SK-N-SH (cell line): ENCODE measurements at regions not wholly inside any gene's neighbourhood (a gene's known extent, or its start where the extent isn't known, plus 50 kb on each side); places are given as distances from the start of the nearest gene placed in this dataset.

Experiments used
- CTCF ChIA-PET: fragments of 300-600, 350-600 bp; formaldehyde crosslinking; extraction: SDS; loops from one replicate; lab custom pipeline; 2021; lab: Yijun Ruan, JAX
- POLR2A ChIA-PET: fragments of 350-600 bp; sonication (Branson Sonifier 250); formaldehyde crosslinking; extraction: SDS; loops from one replicate; lab custom pipeline; 2020; ENCODE audit warnings: antibody characterized with exemption, inconsistent platforms; lab: Yijun Ruan, JAX
- DNase-seq: peaks from one replicate; pipeline ENCODE4 v3.0.0; 2012
- H2AFZ ChIP-seq: fragments of 200-600 bp; sonication (generic); 2 replicates; pipeline ENCODE4 v1.8.1; 2016; ENCODE audit warnings: antibody characterized with exemption, mild to moderate bottlenecking, low read depth
- H3F3A ChIP-seq: fragments of 200-600 bp; sonication (generic); replicated peaks from 2 replicates; pipeline ENCODE3; 2016; ENCODE audit warnings: antibody characterized with exemption, mild to moderate bottlenecking; ENCODE audit not compliant: insufficient read depth
- H3K27ac ChIP-seq, 2 experiments: fragments of 200-500 bp in 1 of 2; fragments of 200-600 bp in 1 of 2; sonication (Bioruptor generic) in 1 of 2; sonication (generic), shearing (Covaris generic) in 1 of 2; 2 replicates each; pipeline versions ENCODE4 v1.5.1 to v1.6.1; 2014 to 2016; ENCODE audit warnings: low read depth in 2 of 2, inconsistent platforms in 1 of 2, low read length in 1 of 2, mild to moderate bottlenecking in 1 of 2, mixed read lengths in 1 of 2
- H3K27me3 ChIP-seq: fragments of 200-600 bp; sonication (generic), shearing (Covaris generic); 2 replicates; pipeline ENCODE4 v1.6.1; 2016; ENCODE audit warnings: mixed run types; ENCODE audit not compliant: insufficient read depth
- H3K36me3 ChIP-seq, 2 experiments: fragments of 200-500 bp in 1 of 2; fragments of 200-600 bp in 1 of 2; sonication (Bioruptor generic) in 1 of 2; sonication (generic) in 1 of 2; replicated peaks in 1 of 2; 2 replicates each; pipeline versions ENCODE3 to v1.5.1; 2014 to 2016; ENCODE audit warnings: low read length in 1 of 2, mild to moderate bottlenecking in 1 of 2; ENCODE audit not compliant: insufficient read depth in 2 of 2, control insufficient read depth in 1 of 2
- H3K4me1 ChIP-seq, 2 experiments: fragments of 200-500 bp in 1 of 2; fragments of 200-600 bp in 1 of 2; sonication (Bioruptor generic) in 1 of 2; sonication (generic), shearing (Covaris generic) in 1 of 2; 2 replicates each; pipeline versions ENCODE4 v1.5.1 to v1.6.1; 2014 to 2016; ENCODE audit warnings: low read depth in 1 of 2, low read length in 1 of 2, mixed run types in 1 of 2; ENCODE audit not compliant: insufficient read depth in 2 of 2, control insufficient read depth in 1 of 2
- H3K4me2 ChIP-seq: fragments of 200-600 bp; sonication (generic), shearing (Covaris generic); 2 replicates; pipeline ENCODE4 v1.6.1; 2017; ENCODE audit warnings: mixed run types
- H3K4me3 ChIP-seq, 2 experiments: fragments of 200-500 bp in 1 of 2; fragments of 200-600 bp in 1 of 2; sonication (Bioruptor generic) in 1 of 2; sonication (generic), shearing (Covaris generic) in 1 of 2; 2 replicates each; pipeline versions ENCODE4 v1.5.1 to v1.8.1; 2014 to 2016; ENCODE audit warnings: low read depth in 2 of 2, inconsistent platforms in 1 of 2, low read length in 1 of 2, mild to moderate bottlenecking in 1 of 2, mixed read lengths in 1 of 2, moderate library complexity in 1 of 2
- H3K79me2 ChIP-seq: fragments of 200-600 bp; sonication (generic); 2 replicates; pipeline ENCODE4 v1.8.1; 2017; ENCODE audit warnings: mild to moderate bottlenecking; ENCODE audit not compliant: insufficient read depth
- H3K9ac ChIP-seq: fragments of 200-600 bp; sonication (generic); 2 replicates; pipeline ENCODE4 v1.6.1; 2017; ENCODE audit warnings: mixed run types
- H3K9me2 ChIP-seq: fragments of 200-600 bp; sonication (generic); 2 replicates; pipeline ENCODE4 v1.6.1; 2017; ENCODE audit warnings: mixed run types
- H3K9me3 ChIP-seq: fragments of 200-600 bp; sonication (generic); 2 replicates; pipeline ENCODE4 v1.6.1; 2017; ENCODE audit warnings: mixed run types, mild to moderate bottlenecking, moderate library complexity
- H4K20me1 ChIP-seq: fragments of 200-600 bp; sonication (generic); 2 replicates; pipeline ENCODE4 v1.6.1; 2017; ENCODE audit warnings: mild to moderate bottlenecking, mixed run types; ENCODE audit not compliant: insufficient read depth
- FOXJ3 ChIP-seq: sonication (generic); formaldehyde crosslinking; IDR thresholded peaks from 2 replicates; pipeline ENCODE4 v1.5.1; 2020; ENCODE audit warnings: mild to moderate bottlenecking, missing genetic modification reagents
- GATA2 ChIP-seq: sonication (generic); formaldehyde crosslinking; IDR thresholded peaks from 2 replicates; pipeline ENCODE4 v1.5.0; 2020; ENCODE audit warnings: mild to moderate bottlenecking, missing genetic modification reagents
- MEF2A ChIP-seq: IDR thresholded peaks from 2 replicates; pipeline ENCODE4 v1.4.0; 2012; ENCODE audit warnings: low read depth, borderline replicate concordance
- NRF1 ChIP-seq: IDR thresholded peaks from 2 replicates; pipeline ENCODE4 v1.6.1; 2012; ENCODE audit warnings: low read depth, mild to moderate bottlenecking, low read length
- RXRA ChIP-seq: IDR thresholded peaks from 2 replicates; pipeline ENCODE4 v1.4.0; 2012; ENCODE audit warnings: low read depth, mild to moderate bottlenecking, borderline replicate concordance
- WGBS: methylation state at CpG from one replicate; pipeline ENCODE4 v1.1.6; 2017; ENCODE audit warnings: low lambda C conversion rate; 5-methylcytosine and 5-hydroxymethylcytosine counted together
- TF ChIP-seq, protein P1 (sequence below): IDR thresholded peaks from 2 replicates; pipeline ENCODE4 v1.4.0; 2012; ENCODE audit warnings: low read depth, borderline replicate concordance

DNA sequence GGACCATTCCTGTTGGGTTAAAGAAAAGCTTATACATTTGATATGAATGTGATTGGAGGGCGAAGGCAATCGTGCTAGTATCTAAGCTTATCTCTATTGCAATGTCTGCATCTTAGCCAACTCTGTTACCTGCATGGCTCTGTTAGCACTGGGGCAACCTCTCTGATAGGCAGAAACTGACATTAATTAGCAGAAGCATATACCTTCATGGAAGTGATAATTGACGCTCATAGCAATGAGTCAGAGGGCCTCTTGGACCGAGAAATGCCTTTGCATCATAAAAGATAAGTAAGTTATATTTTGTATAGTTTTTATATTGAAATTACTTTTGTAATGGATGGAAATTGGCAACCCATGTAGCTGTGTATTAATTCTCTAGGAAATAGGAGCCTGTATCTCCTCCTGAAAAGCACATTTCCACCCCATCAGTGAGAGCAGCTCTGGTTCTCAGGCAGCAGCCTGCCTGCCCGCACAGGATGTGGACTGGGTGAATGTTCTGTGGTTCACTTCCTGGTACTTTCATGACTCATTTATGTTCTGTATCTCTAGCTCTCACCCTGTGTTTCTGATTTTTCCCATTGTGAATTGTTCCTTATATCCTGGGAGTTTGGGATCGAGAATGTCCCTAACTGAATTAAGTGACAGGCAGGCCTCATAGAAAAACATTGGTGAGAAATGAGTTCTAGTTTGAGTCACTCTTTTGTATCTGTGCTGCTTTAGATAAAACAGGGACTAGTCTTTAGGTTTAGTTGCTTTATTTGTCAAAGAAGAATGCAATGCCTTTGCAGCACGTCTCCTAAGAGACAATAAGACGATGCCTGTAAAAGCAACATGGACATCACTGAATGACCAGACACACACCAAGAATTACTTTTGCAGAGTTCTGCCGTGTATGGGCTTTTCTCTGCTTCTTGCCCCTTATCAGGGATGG lies 344.9 kb downstream of the DCDC2C start:
- H3K36me3 ChIP-seq = no peaks in the 10 kb centered on the region
- no peaks in the 10 kb centered on the region for H3K9me2 ChIP-seq
- ChIA-PET POLR2A (no interaction called here), CTCF (no interaction called here)
- peaks cover 6% of the 10 kb centered on the region; the same call in 1 of the 2 replicates for H3K9me3 ChIP-seq
- no peak for TF ChIP-seq MEF2A
- no peak for TF ChIP-seq GATA2 (CRISPR knock-in tag)
- TF ChIP-seq NRF1 = no peak
- no peaks in the 10 kb centered on the region for H3K79me2 ChIP-seq
- DNase-seq = no peak
- no peaks in the 10 kb centered on the region for H4K20me1 ChIP-seq
- H3K9ac ChIP-seq = no peak overlapping the region
- H2AFZ ChIP-seq = no peak overlapping the region
- no peaks in the 10 kb centered on the region for H3K27me3 ChIP-seq
- 8% methylated on average over 9 of the region's 9 CpGs for WGBS
- H3F3A ChIP-seq = no peaks in the 10 kb centered on the region
- H3K27ac ChIP-seq = no peak overlapping the region
- no peak overlapping the region for H3K4me2 ChIP-seq
- no peaks in the 10 kb centered on the region for H3K4me1 ChIP-seq
- no peak overlapping the region for H3K4me3 ChIP-seq

DNA sequence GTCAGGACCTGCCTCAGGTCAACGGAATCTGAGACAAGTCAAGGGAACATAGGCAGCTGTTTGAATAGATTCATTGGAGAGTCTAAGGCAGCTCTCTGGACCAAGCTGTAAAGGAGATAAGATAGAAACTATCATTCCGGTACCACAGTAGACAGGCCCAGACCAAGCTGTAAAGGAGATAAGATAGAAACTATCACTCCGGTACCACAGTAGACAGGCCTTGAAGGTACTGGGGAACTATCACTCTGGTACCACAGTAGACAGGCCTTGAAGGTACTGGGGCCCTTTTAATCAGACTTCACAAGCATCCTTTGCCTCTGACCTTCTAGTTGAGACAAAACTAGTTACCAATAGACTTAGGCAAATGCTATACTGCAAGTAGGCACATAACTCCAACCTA lies 346.1 kb downstream of the DCDC2C start:
- POLR2A ChIA-PET = no interaction called here
- TF ChIP-seq FOXJ3 (CRISPR knock-in tag) (no peak), RXRA (no peak)
- TF ChIP-seq, protein P1, sequence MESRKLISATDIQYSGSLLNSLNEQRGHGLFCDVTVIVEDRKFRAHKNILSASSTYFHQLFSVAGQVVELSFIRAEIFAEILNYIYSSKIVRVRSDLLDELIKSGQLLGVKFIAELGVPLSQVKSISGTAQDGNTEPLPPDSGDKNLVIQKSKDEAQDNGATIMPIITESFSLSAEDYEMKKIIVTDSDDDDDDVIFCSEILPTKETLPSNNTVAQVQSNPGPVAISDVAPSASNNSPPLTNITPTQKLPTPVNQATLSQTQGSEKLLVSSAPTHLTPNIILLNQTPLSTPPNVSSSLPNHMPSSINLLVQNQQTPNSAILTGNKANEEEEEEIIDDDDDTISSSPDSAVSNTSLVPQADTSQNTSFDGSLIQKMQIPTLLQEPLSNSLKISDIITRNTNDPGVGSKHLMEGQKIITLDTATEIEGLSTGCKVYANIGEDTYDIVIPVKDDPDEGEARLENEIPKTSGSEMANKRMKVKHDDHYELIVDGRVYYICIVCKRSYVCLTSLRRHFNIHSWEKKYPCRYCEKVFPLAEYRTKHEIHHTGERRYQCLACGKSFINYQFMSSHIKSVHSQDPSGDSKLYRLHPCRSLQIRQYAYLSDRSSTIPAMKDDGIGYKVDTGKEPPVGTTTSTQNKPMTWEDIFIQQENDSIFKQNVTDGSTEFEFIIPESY = no peak
- H3K79me2 ChIP-seq = no peaks in the 10 kb centered on the region
- no peak overlapping the region for H3K27ac ChIP-seq
- H2AFZ ChIP-seq = no peak overlapping the region
- no peak overlapping the region for H3K9ac ChIP-seq
- no peak for DNase-seq
- CTCF ChIA-PET = no interaction called here
- H3K4me3 ChIP-seq = no peak overlapping the region
- peaks cover 6% of the 10 kb centered on the region; the same call in 1 of the 2 replicates for H3K9me3 ChIP-seq
- no peaks in the 10 kb centered on the region for H4K20me1 ChIP-seq
- H3F3A ChIP-seq = no peaks in the 10 kb centered on the region
- H3K36me3 ChIP-seq = no peaks in the 10 kb centered on the region
- no peaks in the 10 kb centered on the region for H3K4me1 ChIP-seq
- no peak overlapping the region for H3K4me2 ChIP-seq
- H3K9me2 ChIP-seq = no peaks in the 10 kb centered on the region
- H3K27me3 ChIP-seq = no peaks in the 10 kb centered on the region
- 40% methylated on average over 3 of the region's 3 CpGs for WGBS

DNA sequence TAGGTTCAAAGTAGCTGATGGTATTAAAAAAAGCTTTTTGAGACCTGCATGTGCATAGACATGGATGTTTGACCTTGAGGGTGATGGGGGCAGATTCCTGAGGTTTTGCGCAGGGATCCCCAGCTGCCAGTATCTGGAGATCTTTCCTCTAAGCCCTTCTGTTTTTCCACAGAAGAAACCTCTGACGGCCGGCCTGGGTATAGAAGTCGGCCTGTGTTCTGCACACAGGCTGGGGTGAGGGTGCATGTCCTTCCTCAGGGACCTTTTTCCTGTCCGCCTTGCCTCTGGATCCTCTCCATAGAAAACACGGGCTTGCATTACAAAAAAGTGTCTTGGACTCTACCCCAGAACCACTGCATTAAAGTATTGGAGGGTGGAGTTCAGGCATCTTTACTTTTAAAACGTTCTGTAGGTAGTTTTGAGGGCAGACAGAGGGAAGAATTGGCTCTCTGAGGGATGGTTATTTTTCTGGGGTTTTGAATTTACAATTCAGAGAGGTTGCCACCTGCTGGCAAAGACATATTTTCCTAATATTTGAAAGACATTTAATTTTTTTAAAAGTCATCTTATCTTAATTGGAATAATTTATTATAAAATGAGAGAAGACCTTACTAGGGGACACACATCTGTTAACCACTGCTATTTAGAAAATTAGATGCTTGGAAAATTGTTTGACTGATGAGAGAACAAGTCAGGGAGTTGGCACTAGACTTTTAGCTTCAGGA lies 350.6 kb downstream of the DCDC2C start:
- no peak for DNase-seq
- Histone ChIP-seq H4K20me1 (no peaks in the 10 kb centered on the region), H3K9me3 (peaks cover 6% of the 10 kb centered on the region; the same call in 1 of the 2 replicates), H3F3A (no peaks in the 10 kb centered on the region), H3K4me2 (no peak overlapping the region), H2AFZ (no peak overlapping the region), H3K4me1 (no peaks in the 10 kb centered on the region), H3K27me3 (no peaks in the 10 kb centered on the region), H3K27ac (no peak overlapping the region), H3K4me3 (no peak overlapping the region), H3K9me2 (no peaks in the 10 kb centered on the region), H3K36me3 (no peaks in the 10 kb centered on the region), H3K9ac (no peak overlapping the region), H3K79me2 (no peaks in the 10 kb centered on the region)
- 23% methylated on average over 7 of the region's 7 CpGs for WGBS
- CTCF ChIA-PET = interaction anchor here (0.7 to 1.5 kb wide), 5 partner anchors 9 to 95 kb away, joined by 3 to 5 read pairs (median 3); no protein-coding TSS in a partner anchor
- TF ChIP-seq NRF1 = no peak
- POLR2A ChIA-PET = no interaction called here
